GM23248 (cell line): ENCODE measurements at regions not wholly inside any gene's neighbourhood (a gene's known extent, or its start where the extent isn't known, plus 50 kb on each side); places are given as distances from the start of the nearest gene placed in this dataset.

Experiments
- DNase-seq: peaks from one replicate; pipeline ENCODE4 v3.0.0-alpha.2; 2015
- H2AFZ ChIP-seq: fragments of 200-600 bp; sonication (generic); 2 replicates; pipeline ENCODE4 v1.6.1; 2016; ENCODE audit warnings: antibody characterized with exemption
- H3F3A ChIP-seq: fragments of 200-600 bp; sonication (generic); 2 replicates; pipeline ENCODE4 v1.6.1; 2016; ENCODE audit warnings: mild to moderate bottlenecking, antibody characterized with exemption, mixed run types; ENCODE audit not compliant: insufficient read depth
- H3K27ac ChIP-seq: fragments of 200-600 bp; sonication (generic); 2 replicates; pipeline ENCODE4 v1.5.1; 2016; ENCODE audit warnings: mild to moderate bottlenecking
- H3K27me3 ChIP-seq: fragments of 200-600 bp; sonication (generic); replicated peaks from 2 replicates; pipeline ENCODE4 v1.6.1; 2016; ENCODE audit warnings: mild to moderate bottlenecking; ENCODE audit not compliant: insufficient read depth
- H3K36me3 ChIP-seq: fragments of 200-600 bp; sonication (generic); 2 replicates; pipeline ENCODE4 v1.6.1; 2016; ENCODE audit warnings: low read depth, mild to moderate bottlenecking
- H3K4me1 ChIP-seq: fragments of 200-600 bp; sonication (generic); 2 replicates; pipeline ENCODE4 v1.6.1; 2016; ENCODE audit warnings: mild to moderate bottlenecking; ENCODE audit not compliant: insufficient read depth
- H3K4me2 ChIP-seq: fragments of 200-600 bp; sonication (generic); one replicate; pipeline ENCODE4 v1.6.1; 2016; ENCODE audit warnings: mild to moderate bottlenecking; ENCODE audit not compliant: unreplicated experiment
- H3K4me3 ChIP-seq: fragments of 200-600 bp; sonication (generic); 2 replicates; pipeline ENCODE4 v1.5.1; 2016; ENCODE audit warnings: mild to moderate bottlenecking
- H3K79me2 ChIP-seq: fragments of 200-600 bp; sonication (generic); 2 replicates; pipeline ENCODE4 v1.6.1; 2016; ENCODE audit warnings: mild to moderate bottlenecking; ENCODE audit not compliant: insufficient read depth
- H3K9ac ChIP-seq: fragments of 200-600 bp; sonication (generic); 2 replicates; pipeline ENCODE4 v1.6.1; 2016; ENCODE audit warnings: mild to moderate bottlenecking
- H3K9me2 ChIP-seq: fragments of 200-600 bp; sonication (generic); 2 replicates; pipeline ENCODE4 v1.6.1; 2016; ENCODE audit warnings: mixed run types, mild to moderate bottlenecking, moderate library complexity; ENCODE audit not compliant: insufficient read depth
- H3K9me3 ChIP-seq: fragments of 200-600 bp; sonication (generic); one replicate; pipeline ENCODE4 v1.6.1; 2017; ENCODE audit warnings: low read depth
- H4K20me1 ChIP-seq: fragments of 200-600 bp; sonication (generic); 2 replicates; pipeline ENCODE4 v1.6.0; 2016; ENCODE audit not compliant: insufficient read depth
- EZH2 ChIP-seq: fragments of 200-600 bp; sonication (generic); IDR thresholded peaks from 2 replicates; pipeline ENCODE4 v1.6.1; 2018; ENCODE audit warnings: antibody characterized with exemption, mild to moderate bottlenecking; ENCODE audit not compliant: insufficient read depth, poor library complexity, severe bottlenecking
- EZH2phosphoT487 ChIP-seq: fragments of 200-600 bp; sonication (generic); IDR thresholded peaks from 2 replicates; pipeline ENCODE4 v1.6.1; 2018; ENCODE audit warnings: antibody characterized with exemption, moderate library complexity, mild to moderate bottlenecking, low read depth; ENCODE audit not compliant: insufficient read depth
- WGBS, 2 experiments: methylation state at CpG; one replicate each; pipeline ENCODE4 v1.1.6; 2015 to 2017; ENCODE audit warnings: low lambda C conversion rate in 2 of 2, low coverage in 1 of 2; ENCODE audit errors: missing lambda C conversion rate in 2 of 2; 5-methylcytosine and 5-hydroxymethylcytosine counted together
- in situ Hi-C: fragments of 300-500 bp; cut with MboI; formaldehyde crosslinking; loops from 2 replicates; pipeline ENCODE4 v1.15.0; 2020

DNA sequence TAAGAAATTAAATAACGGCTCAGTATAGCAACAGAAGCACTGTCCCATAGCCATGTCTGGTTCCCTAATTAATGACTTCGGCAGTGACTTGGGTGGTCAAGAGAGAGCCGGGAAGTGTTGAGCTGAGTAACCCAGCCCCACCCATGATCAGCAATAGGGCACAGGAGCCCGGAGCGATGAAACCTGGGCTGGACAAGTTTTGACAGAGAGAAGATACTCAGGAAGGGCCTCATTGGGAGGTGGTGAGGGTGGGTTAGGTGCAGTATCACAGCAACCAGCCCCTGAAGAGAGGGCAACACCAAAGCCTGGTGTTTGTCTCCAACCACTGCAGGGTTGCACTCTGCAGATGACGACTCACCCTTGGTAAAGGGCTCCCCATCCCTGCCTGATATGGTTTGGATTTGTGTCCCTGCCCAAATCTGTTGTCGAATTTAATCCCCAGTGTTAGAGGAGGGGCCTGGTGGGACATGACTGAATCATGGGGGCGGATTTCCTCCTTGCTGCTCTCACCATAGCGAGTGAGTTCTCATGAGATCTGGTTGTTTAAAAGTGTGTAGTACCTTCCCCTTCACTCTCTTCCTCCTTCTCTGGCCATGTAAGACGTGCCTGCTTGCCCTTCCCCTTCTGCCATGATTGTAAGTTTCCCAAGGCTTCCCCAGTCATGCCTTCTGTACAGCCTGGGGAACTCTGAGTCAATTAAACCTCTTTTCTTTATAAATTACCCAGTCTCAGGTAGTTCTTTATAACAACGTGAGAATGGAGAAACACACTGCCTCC lies 124.9 kb upstream of the MED13L start:
- in situ Hi-C loops = no loop called here

GRCh38 chr12:116403546-116403945 lies 126.1 kb upstream of the MED13L start:
- DNase-seq = no peak
- H3K4me3 ChIP-seq = no peak overlapping the region
- in situ Hi-C loops = no loop called here
- H3K27ac ChIP-seq = no peak overlapping the region
- H3K9me3 ChIP-seq = no peaks in the 10 kb centered on the region
- H3K36me3 ChIP-seq = no peaks in the 10 kb centered on the region
- WGBS, 2 experiments = 66 to 78% methylated on average over 3 of the region's 3 CpGs
- no peaks in the 10 kb centered on the region for H3K27me3 ChIP-seq
- TF ChIP-seq EZH2phosphoT487 (no peak), EZH2 (no peak)
- no peaks in the 10 kb centered on the region for H3K79me2 ChIP-seq
- H2AFZ ChIP-seq = no peak overlapping the region
- H3F3A ChIP-seq = 0 out of 2 replicates have a peak, but pooled peaks cover 6% of the 10 kb centered on the region
- no peak overlapping the region for H3K4me2 ChIP-seq
- no peaks in the 10 kb centered on the region for H4K20me1 ChIP-seq
- no peak overlapping the region for H3K9ac ChIP-seq
- no peaks in the 10 kb centered on the region for H3K9me2 ChIP-seq
- H3K4me1 ChIP-seq = peaks cover 16% of the 10 kb centered on the region

More for the DNA sequence above, 124.9 kb upstream of the MED13L start:
- Histone ChIP-seq H3K4me3 (no peak overlapping the region), H3K79me2 (no peaks in the 10 kb centered on the region), H3F3A (0 out of 2 replicates have a peak, but pooled peaks cover 6% of the 10 kb centered on the region), H3K9me3 (no peaks in the 10 kb centered on the region), H3K27me3 (no peaks in the 10 kb centered on the region), H3K9ac (no peak overlapping the region), H2AFZ (no peak overlapping the region), H3K4me2 (no peak overlapping the region), H4K20me1 (no peaks in the 10 kb centered on the region), H3K4me1 (peaks cover 17% of the 10 kb centered on the region), H3K36me3 (no peaks in the 10 kb centered on the region), H3K9me2 (no peaks in the 10 kb centered on the region), H3K27ac (no peak overlapping the region)
- WGBS, 2 experiments = 74 to 75% methylated on average over 11 of the region's 11 CpGs
- TF ChIP-seq EZH2 = no peak
- TF ChIP-seq EZH2phosphoT487 = no peak
- no peak for DNase-seq

DNA sequence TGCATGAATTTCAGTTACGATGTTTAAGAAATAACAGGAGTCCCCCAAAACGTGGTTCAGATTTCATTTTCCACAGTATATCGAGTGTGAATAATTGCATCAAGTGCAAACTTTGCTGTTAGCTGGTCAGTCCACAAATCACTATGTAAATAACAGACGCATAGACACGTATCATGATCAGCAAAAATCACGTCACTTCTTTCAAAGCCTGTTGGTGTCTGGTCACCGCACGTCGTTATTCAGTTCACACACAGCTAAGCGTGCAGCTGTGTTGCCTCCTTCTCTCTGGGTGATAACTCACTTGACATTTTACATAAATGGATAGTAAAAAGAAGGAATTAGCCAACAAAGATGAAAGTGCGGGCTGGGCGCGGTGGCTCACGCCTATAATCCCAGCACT lies 126.8 kb upstream of the MED13L start:
- in situ Hi-C loops = no loop called here
- no peak for TF ChIP-seq EZH2phosphoT487
- TF ChIP-seq EZH2 = no peak
- WGBS, 2 experiments = 90 to 91% methylated on average over 14 of the region's 14 CpGs

DNA sequence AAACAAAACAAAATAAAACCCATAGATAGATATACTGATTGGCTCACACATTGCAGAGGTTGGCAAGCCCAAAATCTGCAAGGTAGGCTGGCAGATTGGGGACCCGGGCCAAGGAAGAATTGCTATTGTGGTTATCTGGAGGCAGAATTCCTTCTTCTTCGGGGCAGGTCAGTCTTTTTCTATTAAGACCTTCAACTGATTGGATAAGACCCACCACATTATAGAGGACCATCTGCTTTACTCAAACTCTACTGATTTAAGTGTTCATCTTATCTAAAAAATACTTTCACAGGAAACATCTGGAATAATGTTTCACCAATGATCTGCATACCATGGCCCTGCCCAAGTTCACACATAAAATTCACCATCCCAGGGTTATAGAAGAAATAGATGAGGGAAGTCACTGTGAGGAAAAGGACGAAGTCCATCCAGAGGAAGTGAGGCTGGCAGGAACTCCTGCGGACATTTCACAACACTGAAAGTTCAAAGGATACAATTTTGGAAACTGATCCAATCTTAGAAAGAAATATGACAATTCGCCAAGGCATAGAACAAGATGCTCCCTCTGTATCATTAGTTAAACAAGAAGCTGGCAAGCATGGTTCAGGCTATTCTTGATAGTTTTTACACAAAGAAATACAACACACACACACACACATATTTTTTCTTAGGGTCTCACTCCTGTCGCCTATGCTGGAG lies 127.6 kb upstream of the MED13L start:
- 75 to 77% methylated on average over 6 of the region's 6 CpGs for WGBS, 2 experiments
- no peak for DNase-seq
- Histone ChIP-seq H3K27ac (no peak overlapping the region), H3K27me3 (no peaks in the 10 kb centered on the region), H3K4me2 (no peak overlapping the region), H3K9ac (no peak overlapping the region), H3K4me1 (peaks cover 16% of the 10 kb centered on the region), H3F3A (0 out of 2 replicates have a peak, but pooled peaks cover 6% of the 10 kb centered on the region), H3K4me3 (no peak overlapping the region), H3K9me2 (no peaks in the 10 kb centered on the region), H4K20me1 (no peaks in the 10 kb centered on the region), H3K79me2 (no peaks in the 10 kb centered on the region), H2AFZ (no peak overlapping the region), H3K9me3 (no peaks in the 10 kb centered on the region), H3K36me3 (no peaks in the 10 kb centered on the region)
- in situ Hi-C loops = no loop called here
- no peak for TF ChIP-seq EZH2phosphoT487

More for the DNA sequence above, 126.8 kb upstream of the MED13L start:
- H3K36me3 ChIP-seq = no peaks in the 10 kb centered on the region
- DNase-seq = no peak
- H2AFZ ChIP-seq = no peak overlapping the region
- H3K4me3 ChIP-seq = no peak overlapping the region
- H3K27ac ChIP-seq = no peak overlapping the region
- H3K79me2 ChIP-seq = no peaks in the 10 kb centered on the region
- no peaks in the 10 kb centered on the region for H3K27me3 ChIP-seq
- no peak overlapping the region for H3K4me2 ChIP-seq
- H4K20me1 ChIP-seq = no peaks in the 10 kb centered on the region
- H3K4me1 ChIP-seq = peaks cover 16% of the 10 kb centered on the region
- H3F3A ChIP-seq = 0 out of 2 replicates have a peak, but pooled peaks cover 6% of the 10 kb centered on the region
- no peaks in the 10 kb centered on the region for H3K9me2 ChIP-seq
- H3K9ac ChIP-seq = no peak overlapping the region
- H3K9me3 ChIP-seq = no peaks in the 10 kb centered on the region
